Suprapubic skin (tissue), 3 donors: ENCODE measurements at regions not wholly inside any gene's neighbourhood (a gene's known extent, or its start where the extent isn't known, plus 50 kb on each side); places are given as distances from the start of the nearest gene placed in this dataset.

ENCODE experiments used
- POLR2A ChIP-seq, 2 donors: fragments of 450-650 bp; IDR thresholded peaks; one replicate each; pipeline ENCODE4 v1.6.1; 2017; ENCODE audit warnings: antibody characterized with exemption in 2 of 2, mild to moderate bottlenecking in 2 of 2, moderate library complexity in 2 of 2
- TF ChIP-seq, protein P1 (sequence below), 2 donors: fragments of 200-600 bp in 1 of 2; fragments of 450-650 bp in 1 of 2; sonication (generic) in 1 of 2; IDR thresholded peaks; one replicate each; pipeline ENCODE4 v1.5.1; 2016 to 2019; ENCODE audit warnings: antibody characterized with exemption in 2 of 2, mild to moderate bottlenecking in 1 of 2, moderate library complexity in 1 of 2

DNA sequence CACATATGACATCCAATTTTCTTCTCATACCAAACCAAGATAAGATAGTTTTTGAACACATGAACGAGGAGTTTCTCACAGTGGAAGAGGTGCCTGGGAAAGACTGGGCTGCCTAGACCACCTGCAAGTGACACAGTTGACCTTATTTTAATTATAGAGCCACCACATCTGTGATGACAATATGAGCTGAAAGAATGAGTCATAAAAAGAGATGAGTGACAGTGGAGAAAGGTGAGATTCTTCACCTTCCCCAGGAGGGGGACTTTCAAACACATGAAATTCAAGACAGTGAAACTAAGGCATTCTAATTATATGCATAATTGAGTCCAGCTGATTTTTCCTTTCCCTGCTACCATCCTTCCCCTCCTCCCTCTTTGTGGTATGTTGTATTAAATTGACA, 475.5 kb downstream of the NXPH1 start:
- TF ChIP-seq, protein P1, sequence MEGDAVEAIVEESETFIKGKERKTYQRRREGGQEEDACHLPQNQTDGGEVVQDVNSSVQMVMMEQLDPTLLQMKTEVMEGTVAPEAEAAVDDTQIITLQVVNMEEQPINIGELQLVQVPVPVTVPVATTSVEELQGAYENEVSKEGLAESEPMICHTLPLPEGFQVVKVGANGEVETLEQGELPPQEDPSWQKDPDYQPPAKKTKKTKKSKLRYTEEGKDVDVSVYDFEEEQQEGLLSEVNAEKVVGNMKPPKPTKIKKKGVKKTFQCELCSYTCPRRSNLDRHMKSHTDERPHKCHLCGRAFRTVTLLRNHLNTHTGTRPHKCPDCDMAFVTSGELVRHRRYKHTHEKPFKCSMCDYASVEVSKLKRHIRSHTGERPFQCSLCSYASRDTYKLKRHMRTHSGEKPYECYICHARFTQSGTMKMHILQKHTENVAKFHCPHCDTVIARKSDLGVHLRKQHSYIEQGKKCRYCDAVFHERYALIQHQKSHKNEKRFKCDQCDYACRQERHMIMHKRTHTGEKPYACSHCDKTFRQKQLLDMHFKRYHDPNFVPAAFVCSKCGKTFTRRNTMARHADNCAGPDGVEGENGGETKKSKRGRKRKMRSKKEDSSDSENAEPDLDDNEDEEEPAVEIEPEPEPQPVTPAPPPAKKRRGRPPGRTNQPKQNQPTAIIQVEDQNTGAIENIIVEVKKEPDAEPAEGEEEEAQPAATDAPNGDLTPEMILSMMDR (IDR thresholded peaks at IDR 0.05), result no peak
- no peak for TF ChIP-seq POLR2A (IDR thresholded peaks at IDR 0.05)
